DND-41 (cell line): ENCODE measurements at regions not wholly inside any gene's neighbourhood (a gene's known extent, or its start where the extent isn't known, plus 50 kb on each side); places are given as distances from the start of the nearest gene placed in this dataset.

Experiments
- ATAC-seq: fragments of 200-7000 bp; cut with Tn5 transposase; 3 replicates; pipeline ENCODE4 v1.9.1; 2021; ENCODE audit warnings: low read depth; ENCODE audit not compliant: insufficient read depth
- DNase-seq: peaks from one replicate; pipeline ENCODE4 v3.0.0-alpha.2; 2020
- H2AFZ ChIP-seq: 2 replicates; pipeline ENCODE4 v1.6.0; 2012; ENCODE audit warnings: low read depth, low read length
- H3K27ac ChIP-seq: 2 replicates; pipeline ENCODE4 v1.5.1; 2012; ENCODE audit warnings: low read length, inconsistent platforms
- H3K27me3 ChIP-seq: fragments of 200-600 bp; sonication (generic); 2 replicates; pipeline ENCODE4 v1.6.0; 2012; ENCODE audit warnings: low read length, mild to moderate bottlenecking, inconsistent platforms; ENCODE audit not compliant: insufficient read depth, poor library complexity
- H3K36me3 ChIP-seq: 2 replicates; pipeline ENCODE4 v1.5.1; 2012; ENCODE audit warnings: low read length, inconsistent platforms; ENCODE audit not compliant: insufficient read depth
- H3K4me1 ChIP-seq: 2 replicates; pipeline ENCODE4 v1.5.1; 2012; ENCODE audit warnings: mild to moderate bottlenecking, low read length; ENCODE audit not compliant: insufficient read depth
- H3K4me2 ChIP-seq: 2 replicates; pipeline ENCODE4 v1.6.0; 2012; ENCODE audit warnings: mild to moderate bottlenecking, moderate library complexity, low read length, inconsistent platforms; ENCODE audit not compliant: insufficient read depth
- H3K4me3 ChIP-seq, 2 experiments: fragments of 200-600 bp in 1 of 2; shearing (Covaris generic) in 1 of 2; 2 replicates each; pipeline ENCODE4 v1.5.1; 2012 to 2016; ENCODE audit warnings: inconsistent platforms in 2 of 2, low read length in 2 of 2, mild to moderate bottlenecking in 2 of 2, low read depth in 1 of 2, moderate library complexity in 1 of 2
- H3K79me2 ChIP-seq: 2 replicates; pipeline ENCODE4 v1.6.0; 2012; ENCODE audit warnings: low read length, inconsistent platforms; ENCODE audit not compliant: insufficient read depth
- H3K9ac ChIP-seq: 2 replicates; pipeline ENCODE4 v1.6.0; 2012; ENCODE audit warnings: low read depth, mild to moderate bottlenecking, inconsistent platforms, low read length, moderate library complexity
- H3K9me3 ChIP-seq: 2 replicates; pipeline ENCODE4 v1.5.1; 2012; ENCODE audit warnings: low read length, moderate library complexity, mild to moderate bottlenecking, inconsistent platforms; ENCODE audit not compliant: insufficient read depth, severe bottlenecking
- H4K20me1 ChIP-seq: 2 replicates; pipeline ENCODE4 v1.6.0; 2012; ENCODE audit warnings: low read length; ENCODE audit not compliant: insufficient read depth
- CTCF ChIP-seq: IDR thresholded peaks from 2 replicates; pipeline ENCODE4 v1.5.1; 2012; ENCODE audit warnings: borderline replicate concordance, low read length, moderate library complexity, mild to moderate bottlenecking; ENCODE audit not compliant: poor library complexity, severe bottlenecking; ENCODE audit errors: extremely low read depth
- EZH2 ChIP-seq: IDR thresholded peaks from 3 replicates; pipeline ENCODE4 v1.6.1; 2012; ENCODE audit warnings: borderline replicate concordance, low read depth, mild to moderate bottlenecking, moderate library complexity, low read length, inconsistent platforms; ENCODE audit not compliant: severe bottlenecking

DNA sequence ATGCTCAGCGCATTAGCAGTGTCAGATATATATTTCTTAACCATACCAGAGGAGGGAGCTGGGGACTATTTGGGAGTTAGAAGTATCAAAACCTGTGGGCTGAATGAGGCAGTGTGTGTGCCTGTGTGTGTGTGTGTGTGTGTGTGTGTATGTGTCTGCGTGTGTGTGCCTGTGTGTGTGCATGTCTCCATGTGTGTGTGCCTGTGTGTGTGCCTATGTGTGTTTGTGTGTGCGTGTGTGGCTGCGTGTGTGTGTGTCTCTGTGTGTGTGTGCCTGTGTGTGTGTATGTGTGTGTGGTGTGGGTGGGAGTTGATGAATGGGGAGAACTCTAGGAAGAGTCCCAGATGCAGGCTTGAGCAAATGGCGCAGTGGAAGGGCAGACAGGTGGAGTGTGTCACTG lies 92.9 kb downstream of the PAX1 start:
- Histone ChIP-seq H3K9ac (no peak overlapping the region), H4K20me1 (no peaks in the 10 kb centered on the region), H3K79me2 (no peaks in the 10 kb centered on the region), H3K27me3 (peaks cover 5% of the 10 kb centered on the region), H3K27ac (no peak overlapping the region), H3K9me3 (no peaks in the 10 kb centered on the region), H3K4me2 (no peak overlapping the region), H3K36me3 (no peaks in the 10 kb centered on the region), H2AFZ (no peak overlapping the region), H3K4me3 (no peak overlapping the region), H3K4me1 (no peaks in the 10 kb centered on the region)
- no peak for DNase-seq
- TF ChIP-seq EZH2 = no peak
- no peak for TF ChIP-seq CTCF
- no peak for ATAC-seq

DNA sequence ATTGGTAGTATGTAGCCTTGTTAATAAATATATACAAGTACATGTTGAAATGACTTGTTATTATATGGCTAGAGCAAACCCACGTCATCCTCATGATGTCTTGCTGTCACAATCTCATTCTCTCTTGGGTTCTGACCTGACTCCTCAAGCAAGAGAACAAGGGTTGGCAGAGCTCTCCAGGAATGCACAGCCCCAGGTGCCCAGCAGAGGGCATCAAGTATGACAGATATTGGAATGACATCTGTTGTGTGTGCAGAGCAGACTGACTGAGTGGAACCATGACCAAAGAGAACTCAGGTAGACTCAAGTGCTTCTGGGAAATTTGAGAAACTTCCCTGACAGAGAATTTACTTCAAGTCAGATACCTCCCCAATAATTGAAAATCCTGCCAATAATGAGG lies 90.6 kb downstream of the PAX1 start:
- Histone ChIP-seq H4K20me1 (no peaks in the 10 kb centered on the region), H3K27me3 (peaks cover 2% of the 10 kb centered on the region), H3K4me3 (no peak overlapping the region), H3K9ac (no peak overlapping the region), H3K4me1 (no peaks in the 10 kb centered on the region), H3K36me3 (no peaks in the 10 kb centered on the region), H3K79me2 (no peaks in the 10 kb centered on the region), H2AFZ (no peak overlapping the region), H3K9me3 (no peaks in the 10 kb centered on the region), H3K4me2 (no peak overlapping the region), H3K27ac (no peak overlapping the region)
- TF ChIP-seq CTCF (peak; percentile 64), EZH2 (no peak)
- DNase-seq = peak; percentile 28
- no peak for ATAC-seq

DNA sequence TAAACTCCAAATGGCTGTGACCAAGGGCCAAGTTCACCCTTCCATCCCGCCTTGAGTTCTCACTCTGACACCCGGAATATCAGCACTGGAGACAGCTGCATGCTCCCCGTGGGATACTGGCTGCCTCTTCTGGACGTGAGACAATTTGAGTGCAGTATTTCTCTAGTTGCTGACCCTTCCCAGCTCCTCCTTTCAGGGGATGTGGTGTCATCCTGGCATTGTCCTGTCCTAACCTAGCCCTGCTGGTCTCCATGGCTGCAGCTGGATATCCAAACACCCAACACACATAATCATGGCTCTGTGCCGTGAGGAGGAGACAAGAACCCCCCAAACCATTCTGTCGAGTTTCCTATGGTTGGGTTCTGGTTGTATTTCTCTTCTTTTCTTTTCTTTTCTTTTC lies 82.6 kb downstream of the PAX1 start:
- Histone ChIP-seq H3K36me3 (no peaks in the 10 kb centered on the region), H3K4me3 (no peak overlapping the region), H4K20me1 (no peaks in the 10 kb centered on the region), H3K4me1 (no peaks in the 10 kb centered on the region), H3K27ac (no peak overlapping the region), H2AFZ (no peak overlapping the region), H3K27me3 (peaks cover 5% of the 10 kb centered on the region), H3K9me3 (no peaks in the 10 kb centered on the region), H3K79me2 (no peaks in the 10 kb centered on the region), H3K9ac (no peak overlapping the region), H3K4me2 (no peak overlapping the region)
- DNase-seq = no peak
- TF ChIP-seq CTCF (no peak), EZH2 (no peak)
- no peak for ATAC-seq

DNA sequence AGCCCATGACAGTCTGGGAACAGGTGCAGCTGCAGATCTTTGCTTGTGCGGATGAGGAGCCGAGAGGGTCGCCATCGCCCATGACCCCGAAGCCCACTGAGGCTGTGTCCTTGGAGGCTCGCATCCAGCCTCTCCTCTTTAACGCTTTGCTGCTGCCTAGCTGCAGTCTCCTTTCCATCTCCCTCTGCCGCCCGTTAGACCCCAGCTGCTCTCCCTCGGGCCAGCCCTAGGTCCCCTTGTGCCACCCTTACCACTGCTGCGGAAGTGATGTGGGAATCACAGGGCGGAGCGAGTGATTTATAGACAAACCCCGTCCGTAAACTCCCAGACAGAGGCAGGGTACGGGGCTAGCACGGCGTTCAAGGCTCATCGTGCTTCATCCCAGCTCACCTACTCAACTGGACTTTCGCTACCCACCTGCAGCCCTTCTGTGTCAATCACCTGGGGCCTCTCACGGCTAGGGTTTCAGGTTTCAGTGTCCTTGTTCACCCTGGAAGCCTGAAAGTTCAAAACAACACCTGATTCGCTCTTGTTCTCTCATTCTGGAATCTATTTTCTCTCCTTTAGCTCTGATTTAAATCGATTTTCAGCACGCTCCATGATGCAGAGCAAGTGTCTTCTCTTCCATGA lies 76.1 kb downstream of the PAX1 start:
- H2AFZ ChIP-seq = no peak overlapping the region
- no peak overlapping the region for H3K4me2 ChIP-seq
- DNase-seq = no peak

More for the DNA sequence above, 76.1 kb downstream of the PAX1 start:
- peaks cover 18% of the 10 kb centered on the region for H3K27me3 ChIP-seq
- TF ChIP-seq EZH2 = no peak
- no peak for TF ChIP-seq CTCF
- H3K27ac ChIP-seq = no peak overlapping the region
- no peaks in the 10 kb centered on the region for H3K9me3 ChIP-seq
- no peak for ATAC-seq
- H3K4me3 ChIP-seq = no peak overlapping the region
- H3K36me3 ChIP-seq = no peaks in the 10 kb centered on the region
- no peak overlapping the region for H3K9ac ChIP-seq
- no peaks in the 10 kb centered on the region for H3K79me2 ChIP-seq
- H3K4me1 ChIP-seq = no peaks in the 10 kb centered on the region
- H4K20me1 ChIP-seq = no peaks in the 10 kb centered on the region
